GM12891 (cell line): ENCODE measurements at regions not wholly inside any gene's neighbourhood (a gene's known extent, or its start where the extent isn't known, plus 50 kb on each side); places are given as distances from the start of the nearest gene placed in this dataset.

Source experiments
- DNase-seq: peaks from one replicate; pipeline ENCODE4 v3.0.0; 2011; ENCODE audit warnings: low spot score; ENCODE audit not compliant: insufficient read length
- FAIRE-seq: peaks from 2 replicates; lab custom pipeline; 2011; peaks lifted over from hg19 to GRCh38; lab: Jason Lieb, UNC
- PAX5 ChIP-seq: IDR thresholded peaks from 2 replicates; pipeline ENCODE4 v1.6.1; 2011; ENCODE audit warnings: low read length, moderate library complexity, mild to moderate bottlenecking; ENCODE audit not compliant: insufficient read depth, severe bottlenecking
- POLR2A ChIP-seq: IDR thresholded peaks from 2 replicates; pipeline ENCODE4 v1.6.1; 2011; ENCODE audit warnings: low read depth, low read length, control low read depth
- POLR2AphosphoS5 ChIP-seq: IDR thresholded peaks from 2 replicates; pipeline ENCODE4 v1.6.1; 2011; ENCODE audit warnings: low read depth, low read length, control low read depth
- POU2F2 ChIP-seq: IDR thresholded peaks from 2 replicates; pipeline ENCODE4 v1.6.1; 2011; ENCODE audit warnings: low read depth, mild to moderate bottlenecking, control low read depth, low read length, moderate library complexity
- SPI1 ChIP-seq: IDR thresholded peaks from 2 replicates; pipeline ENCODE4 v1.6.1; 2011; ENCODE audit warnings: low read depth, low read length, control low read depth
- TAF1 ChIP-seq: IDR thresholded peaks from 2 replicates; pipeline ENCODE4 v1.6.1; 2011; ENCODE audit warnings: low read depth, low read length, control low read depth

- DNase-seq, result no peak
- FAIRE-seq, result no peak
- TF ChIP-seq PAX5 (no peak), SPI1 (no peak), TAF1 (no peak), POLR2A (no peak), POU2F2 (no peak), POLR2AphosphoS5 (no peak)
These were observed 201.1 kb downstream of the SAMD5 start for GRCh38 chr6:147709396-147710272.

DNA sequence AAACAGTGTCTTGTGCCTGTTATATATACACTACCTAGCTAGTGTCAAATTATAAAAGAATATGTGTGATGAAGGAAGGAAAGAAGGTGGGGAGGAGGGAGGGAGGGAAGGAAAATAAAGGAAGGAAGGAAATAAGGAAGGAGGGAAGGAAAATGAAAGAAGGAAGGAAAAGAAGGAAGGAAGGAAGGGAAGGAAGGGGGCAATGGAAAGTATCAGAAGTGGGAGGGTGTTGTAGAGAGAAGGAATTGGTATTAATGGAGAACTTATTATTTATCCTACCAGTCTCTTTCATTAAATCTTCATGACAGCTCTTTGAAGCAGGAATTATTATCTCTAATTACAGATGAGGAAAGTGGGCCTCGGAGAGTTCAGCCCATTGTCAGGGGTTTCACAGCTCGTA, 202.4 kb downstream of the SAMD5 start:
- DNase-seq, result no peak
- TF ChIP-seq PAX5 (no peak), POU2F2 (no peak), POLR2AphosphoS5 (no peak), POLR2A (no peak), SPI1 (no peak)
- FAIRE-seq, result no peak

GRCh38 chr6:147711476-147711875, 203.0 kb downstream of the SAMD5 start:
- TF ChIP-seq TAF1, result no peak
- no peak for TF ChIP-seq POLR2A
- TF ChIP-seq SPI1, result no peak
- no peak for TF ChIP-seq POU2F2
- TF ChIP-seq POLR2AphosphoS5, result no peak
- no peak for TF ChIP-seq PAX5
- DNase-seq (no peak), FAIRE-seq (no peak)

- DNase-seq (no peak), FAIRE-seq (no peak)
- TF ChIP-seq POU2F2 (no peak), PAX5 (no peak), POLR2A (no peak), SPI1 (no peak), POLR2AphosphoS5 (no peak), TAF1 (no peak)
These were observed 204.4 kb downstream of the SAMD5 start for GRCh38 chr6:147712841-147713240.

DNA sequence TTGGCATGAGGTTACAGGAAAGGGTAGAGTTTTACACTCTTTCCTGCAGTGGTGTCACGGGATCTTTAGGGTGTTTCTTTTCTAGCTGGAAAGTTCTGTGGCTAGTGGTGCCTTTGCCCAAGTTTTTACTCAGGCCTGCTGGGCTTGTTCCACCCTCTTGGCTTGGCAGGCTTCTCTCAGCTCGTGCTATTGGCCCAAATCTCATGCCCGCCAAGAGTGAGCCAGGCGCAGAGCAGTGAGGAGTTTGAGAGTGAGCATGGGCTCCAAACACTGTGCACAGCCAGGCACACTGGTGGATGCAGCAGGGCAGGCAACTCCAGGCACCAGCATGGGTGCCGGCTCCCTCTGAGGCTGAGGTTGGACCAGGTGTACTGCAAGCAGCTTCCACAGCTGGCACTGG, 206.5 kb downstream of the SAMD5 start:
- FAIRE-seq (no peak), DNase-seq (no peak)
- no peak for TF ChIP-seq TAF1
- TF ChIP-seq POU2F2, result no peak
- TF ChIP-seq SPI1, result no peak
- TF ChIP-seq POLR2AphosphoS5, result no peak
- no peak for TF ChIP-seq POLR2A
- no peak for TF ChIP-seq PAX5

DNA sequence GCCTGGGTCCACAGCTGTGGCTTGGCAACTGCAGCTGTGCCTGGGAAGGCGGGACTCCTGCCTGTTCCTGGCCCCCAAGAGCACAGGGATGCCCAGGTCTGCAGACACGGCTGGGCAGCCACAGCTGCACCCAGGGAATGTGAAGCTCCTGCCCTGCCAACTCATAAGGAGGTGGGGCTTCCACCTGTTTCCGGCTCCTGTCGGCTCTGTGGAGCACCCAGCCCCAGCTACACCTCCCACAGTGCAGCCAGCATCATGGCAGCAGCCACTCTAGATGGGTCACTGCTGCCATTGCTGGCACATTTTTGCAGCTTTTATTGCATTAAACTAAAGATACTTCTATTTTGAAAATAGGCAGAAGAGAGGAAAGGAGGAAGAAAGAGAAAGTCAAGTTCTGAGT, 207.9 kb downstream of the SAMD5 start:
- TF ChIP-seq POLR2A, result no peak
- TF ChIP-seq POU2F2, result no peak
- TF ChIP-seq POLR2AphosphoS5, result no peak
- no peak for TF ChIP-seq SPI1
- no peak for TF ChIP-seq PAX5
- TF ChIP-seq TAF1, result no peak
- FAIRE-seq, result no peak
- no peak for DNase-seq

DNA sequence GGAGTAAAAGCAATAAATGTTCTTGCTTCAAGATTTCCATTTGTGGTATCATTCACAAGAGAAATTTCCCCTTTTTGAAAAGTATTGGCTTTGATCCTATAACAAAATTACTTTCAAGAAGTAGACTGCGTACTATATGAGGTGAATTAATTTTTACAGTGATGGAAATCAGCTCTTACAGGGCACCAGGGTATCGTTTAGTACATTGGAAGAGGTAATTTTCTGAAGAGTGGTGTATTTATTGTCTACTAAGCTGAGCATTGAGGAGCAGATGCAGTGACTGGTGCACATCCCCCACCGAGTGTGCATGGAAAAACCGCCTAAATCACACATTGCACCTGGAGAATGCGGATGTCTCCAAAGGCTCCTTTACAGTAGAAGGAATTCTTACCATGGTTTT, 209.5 kb downstream of the SAMD5 start:
- FAIRE-seq, result no peak

GRCh38 chr6:147722158-147722557, 213.7 kb downstream of the SAMD5 start:
- no peak for DNase-seq
- TF ChIP-seq POLR2AphosphoS5 (no peak), SPI1 (no peak)
- no peak for FAIRE-seq

More for the DNA sequence above, 209.5 kb downstream of the SAMD5 start:
- TF ChIP-seq POLR2AphosphoS5 (no peak), POU2F2 (no peak), TAF1 (no peak), SPI1 (no peak), PAX5 (no peak), POLR2A (no peak)
- no peak for DNase-seq

DNA sequence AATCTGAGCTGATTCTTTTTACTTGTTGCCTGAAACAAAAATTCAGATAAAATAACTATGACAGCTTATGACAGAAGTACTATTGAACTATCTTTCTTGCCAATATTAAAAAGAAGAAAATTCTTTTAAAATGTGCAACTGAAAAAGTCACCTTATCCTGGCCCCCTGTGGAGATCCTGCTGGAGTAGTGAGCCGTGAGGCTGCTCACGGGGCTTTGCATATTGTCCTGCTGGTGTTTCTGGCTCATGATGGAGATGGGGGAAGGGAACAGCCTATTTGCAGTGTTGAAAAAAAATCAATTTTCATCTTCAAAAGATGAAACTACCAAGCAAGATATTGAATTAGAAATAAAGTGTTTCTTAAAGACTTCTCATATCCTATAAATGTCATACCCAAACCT, 216.0 kb downstream of the SAMD5 start:
- FAIRE-seq, result no peak
- DNase-seq, result no peak
- TF ChIP-seq POU2F2 (no peak), PAX5 (no peak), POLR2AphosphoS5 (no peak), POLR2A (no peak), SPI1 (no peak), TAF1 (no peak)

GRCh38 chr6:147726342-147726741, 217.9 kb downstream of the SAMD5 start:
- FAIRE-seq (no peak), DNase-seq (no peak)
- no peak for TF ChIP-seq POU2F2

DNA sequence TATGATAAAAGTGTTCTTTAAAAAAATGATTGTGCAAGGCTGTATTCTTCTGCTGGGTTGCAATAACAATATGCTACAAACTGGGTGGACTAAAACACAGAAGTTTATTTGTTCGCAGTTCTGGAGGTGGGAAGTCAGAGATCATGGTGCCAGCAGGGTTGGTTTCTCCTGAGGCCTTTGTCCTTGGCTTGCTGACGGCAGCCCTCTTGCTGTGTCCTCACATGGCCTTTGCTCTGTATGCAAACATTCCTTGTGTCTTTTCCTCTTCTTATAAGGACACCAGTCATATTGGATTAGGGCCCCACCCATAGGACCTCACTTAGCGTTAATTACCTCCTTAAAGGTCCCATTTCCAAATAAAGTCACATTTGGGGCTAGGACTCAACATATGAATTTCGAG, 220.4 kb downstream of the SAMD5 start:
- FAIRE-seq (no peak), DNase-seq (no peak)
- no peak for TF ChIP-seq PAX5
- no peak for TF ChIP-seq POLR2A
- no peak for TF ChIP-seq SPI1
- no peak for TF ChIP-seq POLR2AphosphoS5
